ENCODE measurements at regions not wholly inside any gene's neighbourhood (a gene's known extent, or its start where the extent isn't known, plus 50 kb on each side); places are given as distances from the start of the nearest gene placed in this dataset.

DNA sequence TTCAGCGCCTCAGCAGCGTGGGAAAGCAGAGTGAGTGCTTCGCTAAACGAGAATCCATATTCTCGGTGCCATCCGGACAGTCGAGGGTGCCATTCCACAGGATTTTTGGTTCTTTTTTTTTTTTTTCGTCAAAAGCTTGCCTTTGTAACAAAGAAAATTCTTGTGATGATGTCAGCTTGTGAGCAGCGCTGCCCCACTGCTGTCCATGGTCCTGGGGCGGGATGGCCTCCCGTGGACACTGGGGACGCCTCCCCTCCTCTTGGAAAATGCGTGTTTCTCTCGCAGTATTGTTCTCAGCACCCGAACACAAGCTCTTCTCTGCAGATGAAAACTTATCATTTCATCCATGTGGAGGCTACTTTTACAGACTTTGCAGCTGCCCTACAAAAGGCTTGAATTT is 477.4 kb downstream of the TCERG1L start:
- no peak overlapping the region for H3K27ac ChIP-seq
- no peak for ATAC-seq (ENCODE audit: low FRiP score in 2 of 2)
- H3K4me1 ChIP-seq: no peaks in the 10 kb centered on the region
- 74 to 83% methylated on average over 15 of the region's 15 CpGs for WGBS, 2 donors
- no peaks in the 10 kb centered on the region for H3K9me3 ChIP-seq
- no peaks in the 10 kb centered on the region for H3K36me3 ChIP-seq
- DNase-seq: no peak
- no peaks in the 10 kb centered on the region for H3K27me3 ChIP-seq
- TF ChIP-seq, protein P1, sequence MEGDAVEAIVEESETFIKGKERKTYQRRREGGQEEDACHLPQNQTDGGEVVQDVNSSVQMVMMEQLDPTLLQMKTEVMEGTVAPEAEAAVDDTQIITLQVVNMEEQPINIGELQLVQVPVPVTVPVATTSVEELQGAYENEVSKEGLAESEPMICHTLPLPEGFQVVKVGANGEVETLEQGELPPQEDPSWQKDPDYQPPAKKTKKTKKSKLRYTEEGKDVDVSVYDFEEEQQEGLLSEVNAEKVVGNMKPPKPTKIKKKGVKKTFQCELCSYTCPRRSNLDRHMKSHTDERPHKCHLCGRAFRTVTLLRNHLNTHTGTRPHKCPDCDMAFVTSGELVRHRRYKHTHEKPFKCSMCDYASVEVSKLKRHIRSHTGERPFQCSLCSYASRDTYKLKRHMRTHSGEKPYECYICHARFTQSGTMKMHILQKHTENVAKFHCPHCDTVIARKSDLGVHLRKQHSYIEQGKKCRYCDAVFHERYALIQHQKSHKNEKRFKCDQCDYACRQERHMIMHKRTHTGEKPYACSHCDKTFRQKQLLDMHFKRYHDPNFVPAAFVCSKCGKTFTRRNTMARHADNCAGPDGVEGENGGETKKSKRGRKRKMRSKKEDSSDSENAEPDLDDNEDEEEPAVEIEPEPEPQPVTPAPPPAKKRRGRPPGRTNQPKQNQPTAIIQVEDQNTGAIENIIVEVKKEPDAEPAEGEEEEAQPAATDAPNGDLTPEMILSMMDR (IDR thresholded peaks at IDR 0.05): no peak
- no peak for TF ChIP-seq EP300 (IDR thresholded peaks at IDR 0.05)
- no peak for TF ChIP-seq POLR2A (IDR thresholded peaks at IDR 0.05)
- TF ChIP-seq POLR2AphosphoS5 (IDR thresholded peaks at IDR 0.05): no peak
- H3K4me3 ChIP-seq: no peak overlapping the region

DNA sequence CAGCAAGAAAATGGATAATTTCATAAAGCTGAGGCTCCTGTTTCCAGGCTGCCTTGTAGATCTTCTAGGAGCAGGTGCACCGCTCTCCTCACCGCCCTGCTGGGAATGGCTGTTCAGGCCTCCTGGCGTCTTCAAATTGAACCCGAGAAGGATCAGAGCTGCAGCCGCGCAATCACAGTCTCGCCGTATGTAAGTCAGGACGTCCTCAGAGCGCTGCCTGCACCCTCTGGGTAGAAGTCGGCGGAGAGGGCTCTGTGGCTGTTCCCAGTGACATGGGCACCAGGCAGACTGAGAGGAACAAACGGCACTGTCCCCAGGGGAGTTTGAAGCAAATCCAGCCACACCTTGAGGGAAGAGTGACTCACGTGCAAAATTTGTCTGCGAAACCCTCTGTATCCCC is 476.9 kb downstream of the TCERG1L start:
- H3K4me1 ChIP-seq: no peaks in the 10 kb centered on the region
- TF ChIP-seq POLR2A (IDR thresholded peaks at IDR 0.05): no peak
- no peak for TF ChIP-seq EP300 (IDR thresholded peaks at IDR 0.05)
- TF ChIP-seq, protein P1 (IDR thresholded peaks at IDR 0.05): no peak
- TF ChIP-seq POLR2AphosphoS5 (IDR thresholded peaks at IDR 0.05): no peak
- DNase-seq: peak in 1 of 2 donors; percentile 4
- no peaks in the 10 kb centered on the region for H3K36me3 ChIP-seq
- 90 to 95% methylated on average over 15 of the region's 15 CpGs for WGBS, 2 donors
- H3K4me3 ChIP-seq: no peak overlapping the region
- ATAC-seq (ENCODE audit: low FRiP score in 2 of 2): no peak
- no peak overlapping the region for H3K27ac ChIP-seq
- no peaks in the 10 kb centered on the region for H3K27me3 ChIP-seq
- H3K9me3 ChIP-seq: no peaks in the 10 kb centered on the region

DNA sequence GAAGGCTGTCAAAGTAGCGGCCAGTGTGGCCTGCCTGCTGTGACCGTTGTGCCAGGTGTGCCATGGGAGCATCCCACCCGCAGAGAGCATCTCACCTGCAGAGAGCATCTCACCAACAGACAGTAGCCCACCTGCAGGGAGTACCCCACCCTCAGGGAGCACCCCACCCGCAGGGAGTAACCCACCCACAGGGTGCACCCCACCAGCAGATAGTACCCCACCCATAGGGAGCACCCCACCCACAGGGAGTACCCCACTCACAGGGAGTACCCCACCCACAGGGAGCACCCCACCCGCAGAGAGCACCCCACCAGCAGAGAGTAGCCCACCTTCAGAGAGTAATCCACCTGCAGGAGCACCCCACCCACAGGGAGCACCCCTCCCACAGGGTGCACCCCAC is 476.5 kb downstream of the TCERG1L start:
- peak in 1 of 2 donors; percentile 14 for DNase-seq
- Histone ChIP-seq H3K4me3 (no peak overlapping the region), H3K27ac (no peak overlapping the region), H3K27me3 (no peaks in the 10 kb centered on the region), H3K4me1 (no peaks in the 10 kb centered on the region), H3K36me3 (no peaks in the 10 kb centered on the region), H3K9me3 (no peaks in the 10 kb centered on the region)
- no peak for ATAC-seq (ENCODE audit: low FRiP score in 2 of 2)
- WGBS, 2 donors: 82 to 93% methylated on average over 2 to 5 of the region's 5 CpGs
- TF ChIP-seq POLR2AphosphoS5 (IDR thresholded peaks at IDR 0.05) (no peak), EP300 (IDR thresholded peaks at IDR 0.05) (no peak), POLR2A (IDR thresholded peaks at IDR 0.05) (no peak)
- TF ChIP-seq, protein P1 (IDR thresholded peaks at IDR 0.05): no peak

DNA sequence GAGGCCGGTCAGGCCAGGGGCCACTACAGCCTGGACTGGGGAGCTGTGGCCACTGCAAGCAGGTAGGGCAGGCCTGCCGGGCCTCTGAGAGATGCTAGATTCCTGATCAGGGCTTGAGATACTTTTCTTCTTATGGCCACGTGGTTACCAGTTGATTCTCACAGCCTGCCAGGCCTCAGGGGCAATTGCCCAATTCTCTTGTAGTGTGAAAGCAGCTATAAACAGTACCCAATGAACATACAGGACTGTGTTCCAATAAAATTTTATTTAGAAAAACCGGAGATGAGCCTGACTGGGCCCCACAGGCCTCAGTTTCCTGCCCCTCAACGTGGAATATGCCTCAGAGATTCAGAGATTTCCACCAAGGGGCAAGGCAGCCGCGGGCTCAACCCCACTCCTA is 475.2 kb downstream of the TCERG1L start:
- WGBS, 2 donors: 81 to 82% methylated on average over 5 to 7 of the region's 7 CpGs

More for the DNA sequence above, 475.2 kb downstream of the TCERG1L start:
- TF ChIP-seq EP300 (IDR thresholded peaks at IDR 0.05) (no peak), POLR2A (IDR thresholded peaks at IDR 0.05) (no peak), POLR2AphosphoS5 (IDR thresholded peaks at IDR 0.05) (no peak)
- TF ChIP-seq, protein P1 (IDR thresholded peaks at IDR 0.05): no peak
- H3K36me3 ChIP-seq: no peaks in the 10 kb centered on the region
- H3K4me1 ChIP-seq: no peaks in the 10 kb centered on the region
- no peak overlapping the region for H3K27ac ChIP-seq
- no peak for DNase-seq
- H3K4me3 ChIP-seq: no peak overlapping the region
- ATAC-seq (ENCODE audit: low FRiP score in 2 of 2): no peak
- H3K27me3 ChIP-seq: no peaks in the 10 kb centered on the region
- no peaks in the 10 kb centered on the region for H3K9me3 ChIP-seq
